ENCODE measurements at regions not wholly inside any gene's neighbourhood (a gene's known extent, or its start where the extent isn't known, plus 50 kb on each side); places are given as distances from the start of the nearest gene placed in this dataset.
"Not testable (repeated sequence)": the region's sequence is repeated elsewhere in the genome, so short reads cannot be mapped to it uniquely, and the experiment has no call there.

GRCh38 chr3:70507486-70507885 lies 195.0 kb upstream of the MDFIC2 start:
- DNase-seq (ENCODE audit: low read depth, low spot score): no peak

GRCh38 chr3:70506775-70507174 lies 194.3 kb upstream of the MDFIC2 start:
- DNase-seq (ENCODE audit: low read depth, low spot score): no peak

- no peak for DNase-seq (ENCODE audit: low read depth, low spot score)
These were observed 189.1 kb upstream of the MDFIC2 start for GRCh38 chr3:70501561-70501960.

GRCh38 chr3:70488816-70489215 lies 176.4 kb upstream of the MDFIC2 start:
- DNase-seq (ENCODE audit: low read depth, low spot score): no peak

GRCh38 chr3:70488131-70488530 lies 175.7 kb upstream of the MDFIC2 start:
- no peak for DNase-seq (ENCODE audit: low read depth, low spot score)

- no peak for DNase-seq (ENCODE audit: low read depth, low spot score)
These were observed 174.1 kb upstream of the MDFIC2 start for GRCh38 chr3:70486414-70487017.

- no peak for DNase-seq (ENCODE audit: low read depth, low spot score)
These were observed 163.7 kb upstream of the MDFIC2 start for GRCh38 chr3:70476174-70476573.

- no peak for DNase-seq (ENCODE audit: low read depth, low spot score)
These were observed 159.3 kb upstream of the MDFIC2 start for GRCh38 chr3:70471464-70472342.

GRCh38 chr3:70466096-70466495 lies 153.7 kb upstream of the MDFIC2 start:
- no peak for DNase-seq (ENCODE audit: low read depth, low spot score)

GRCh38 chr3:70464876-70465275 lies 152.4 kb upstream of the MDFIC2 start:
- no peak for DNase-seq (ENCODE audit: low read depth, low spot score)

- DNase-seq (ENCODE audit: low read depth, low spot score): no peak
These were observed 152.0 kb upstream of the MDFIC2 start for GRCh38 chr3:70464465-70464864.

- not testable (repeated sequence) for DNase-seq (ENCODE audit: low read depth, low spot score)
These were observed 137.8 kb upstream of the MDFIC2 start for GRCh38 chr3:70450220-70450619.

GRCh38 chr3:70435422-70435821 lies 123.0 kb upstream of the MDFIC2 start:
- not testable (repeated sequence) for DNase-seq (ENCODE audit: low read depth, low spot score)

- no peak for DNase-seq (ENCODE audit: low read depth, low spot score)
These were observed 120.7 kb upstream of the MDFIC2 start for GRCh38 chr3:70433091-70433490.

- DNase-seq (ENCODE audit: low read depth, low spot score): no peak
These were observed 119.5 kb upstream of the MDFIC2 start for GRCh38 chr3:70431911-70432310.

- no peak for DNase-seq (ENCODE audit: low read depth, low spot score)
These were observed 113.6 kb upstream of the MDFIC2 start for GRCh38 chr3:70426071-70426470.

GRCh38 chr3:70421506-70421905 lies 109.1 kb upstream of the MDFIC2 start:
- no peak for DNase-seq (ENCODE audit: low read depth, low spot score)

GRCh38 chr3:70409018-70409417 lies 96.6 kb upstream of the MDFIC2 start:
- DNase-seq (ENCODE audit: low read depth, low spot score): no peak

GRCh38 chr3:70400194-70400593 lies 87.8 kb upstream of the MDFIC2 start:
- no peak for DNase-seq (ENCODE audit: low read depth, low spot score)

- no peak for DNase-seq (ENCODE audit: low read depth, low spot score)
These were observed 81.6 kb upstream of the MDFIC2 start for GRCh38 chr3:70393881-70394612.

GRCh38 chr3:70392227-70392626 lies 79.8 kb upstream of the MDFIC2 start:
- DNase-seq (ENCODE audit: low read depth, low spot score): no peak

- no peak for DNase-seq (ENCODE audit: low read depth, low spot score)
These were observed 75.5 kb upstream of the MDFIC2 start for GRCh38 chr3:70387889-70388288.
